ENCODE measurements at regions not wholly inside any gene's neighbourhood (a gene's known extent, or its start where the extent isn't known, plus 50 kb on each side); places are given as distances from the start of the nearest gene placed in this dataset.

DNA sequence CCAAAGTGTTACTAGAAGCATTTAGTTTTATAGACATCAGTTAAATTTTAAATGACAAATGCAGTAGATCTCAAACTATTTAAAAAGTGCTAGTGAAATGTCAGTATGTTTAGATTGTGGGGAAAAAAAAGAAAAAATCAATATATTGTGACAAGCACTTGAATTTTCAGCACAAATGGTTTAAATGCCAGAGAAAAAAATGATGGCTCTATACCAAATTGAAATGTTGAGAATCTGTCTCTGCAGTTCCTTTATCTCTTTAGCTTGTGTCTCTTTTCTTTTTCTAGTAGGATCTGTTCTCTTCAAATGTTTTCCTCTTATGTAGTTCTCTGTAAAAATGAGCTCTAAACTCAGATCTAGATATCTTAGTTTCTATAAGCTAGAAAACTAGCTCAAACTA is 682.6 kb upstream of the GCFC2 start:
- intact Hi-C loops (cut with micrococcal nuclease), result no loop called here
- Histone ChIP-seq H3K4me1 (ENCODE audit: control insufficient read depth in 1 of 2, insufficient read depth in 2 of 2, low read length in 2 of 2) (no peaks in the 10 kb centered on the region), H2AFZ (ENCODE audit: low read depth, low read length, poor library complexity, severe bottlenecking) (no peak overlapping the region), H3K9ac (ENCODE audit: low read length) (no peak overlapping the region), H3K4me2 (ENCODE audit: low read length) (no peak overlapping the region), H3K36me3 (ENCODE audit: control insufficient read depth in 1 of 2, insufficient read depth in 2 of 2, low read length in 2 of 2) (no peaks in the 10 kb centered on the region), H3K79me2 (ENCODE audit: insufficient read depth, low read length) (no peaks in the 10 kb centered on the region), H3K9me2 (ENCODE audit: insufficient read depth) (no peaks in the 10 kb centered on the region), H3K4me3 (replicated peaks in 1 of 2; ENCODE audit: low read depth in 1 of 2, low read length in 2 of 2) (no peak overlapping the region), H3K27me3 (ENCODE audit: insufficient read depth, low read length) (no peaks in the 10 kb centered on the region), H3K27ac (ENCODE audit: low read depth, low read length) (no peak overlapping the region), H3K9me3 (ENCODE audit: control insufficient read depth in 1 of 2, insufficient read depth in 1 of 2, low read depth in 1 of 2, low read length in 2 of 2) (peaks cover 17 to 31% of the 10 kb centered on the region in 2 experiments; a peak in 2 of 4 replicates), H4K20me1 (ENCODE audit: insufficient read depth) (no peaks in the 10 kb centered on the region)
- ATAC-seq, result no peak
- ChIA-PET RAD21 (ENCODE audit: low non-redundant PET in 1 of 2, low total read pairs in 2 of 2, uncharacterized antibody in 2 of 2, unreplicated experiment in 2 of 2) (no interaction called here), POLR2A (no interaction called here), CTCF (no interaction called here)
- TF ChIP-seq RAD21 (IDR thresholded peaks at IDR 0.05; ENCODE audit: low read depth) (no peak), YY1 (IDR thresholded peaks at IDR 0.05; ENCODE audit: extremely low read depth, insufficient replicate concordance, low read depth, low read length) (no peak), POLR2A (IDR thresholded peaks at IDR 0.05; ENCODE audit: borderline replicate concordance, extremely low read depth, insufficient read depth, insufficient read length) (no peak), CEBPB (IDR thresholded peaks at IDR 0.05; ENCODE audit: low read depth) (no peak), ZNF274 (IDR thresholded peaks at IDR 0.05; ENCODE audit: low read depth, low read length) (no peak), SIN3A (IDR thresholded peaks at IDR 0.05; ENCODE audit: low read depth) (no peak), POLR2AphosphoS5 (IDR thresholded peaks at IDR 0.05; ENCODE audit: low read depth, low read length) (no peak), EZH2phosphoT487 (IDR thresholded peaks at IDR 0.05; ENCODE audit: borderline replicate concordance) (no peak), SRF (IDR thresholded peaks at IDR 0.05; ENCODE audit: low read depth) (no peak), EGR1 (IDR thresholded peaks at IDR 0.05; ENCODE audit: low read depth) (no peak), CBX3 (IDR thresholded peaks at IDR 0.05; ENCODE audit: low read depth) (no peak)
- TF ChIP-seq, protein P1, sequence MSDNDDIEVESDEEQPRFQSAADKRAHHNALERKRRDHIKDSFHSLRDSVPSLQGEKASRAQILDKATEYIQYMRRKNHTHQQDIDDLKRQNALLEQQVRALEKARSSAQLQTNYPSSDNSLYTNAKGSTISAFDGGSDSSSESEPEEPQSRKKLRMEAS (IDR thresholded peaks at IDR 0.05), result no peak
- TF ChIP-seq, protein P2, sequence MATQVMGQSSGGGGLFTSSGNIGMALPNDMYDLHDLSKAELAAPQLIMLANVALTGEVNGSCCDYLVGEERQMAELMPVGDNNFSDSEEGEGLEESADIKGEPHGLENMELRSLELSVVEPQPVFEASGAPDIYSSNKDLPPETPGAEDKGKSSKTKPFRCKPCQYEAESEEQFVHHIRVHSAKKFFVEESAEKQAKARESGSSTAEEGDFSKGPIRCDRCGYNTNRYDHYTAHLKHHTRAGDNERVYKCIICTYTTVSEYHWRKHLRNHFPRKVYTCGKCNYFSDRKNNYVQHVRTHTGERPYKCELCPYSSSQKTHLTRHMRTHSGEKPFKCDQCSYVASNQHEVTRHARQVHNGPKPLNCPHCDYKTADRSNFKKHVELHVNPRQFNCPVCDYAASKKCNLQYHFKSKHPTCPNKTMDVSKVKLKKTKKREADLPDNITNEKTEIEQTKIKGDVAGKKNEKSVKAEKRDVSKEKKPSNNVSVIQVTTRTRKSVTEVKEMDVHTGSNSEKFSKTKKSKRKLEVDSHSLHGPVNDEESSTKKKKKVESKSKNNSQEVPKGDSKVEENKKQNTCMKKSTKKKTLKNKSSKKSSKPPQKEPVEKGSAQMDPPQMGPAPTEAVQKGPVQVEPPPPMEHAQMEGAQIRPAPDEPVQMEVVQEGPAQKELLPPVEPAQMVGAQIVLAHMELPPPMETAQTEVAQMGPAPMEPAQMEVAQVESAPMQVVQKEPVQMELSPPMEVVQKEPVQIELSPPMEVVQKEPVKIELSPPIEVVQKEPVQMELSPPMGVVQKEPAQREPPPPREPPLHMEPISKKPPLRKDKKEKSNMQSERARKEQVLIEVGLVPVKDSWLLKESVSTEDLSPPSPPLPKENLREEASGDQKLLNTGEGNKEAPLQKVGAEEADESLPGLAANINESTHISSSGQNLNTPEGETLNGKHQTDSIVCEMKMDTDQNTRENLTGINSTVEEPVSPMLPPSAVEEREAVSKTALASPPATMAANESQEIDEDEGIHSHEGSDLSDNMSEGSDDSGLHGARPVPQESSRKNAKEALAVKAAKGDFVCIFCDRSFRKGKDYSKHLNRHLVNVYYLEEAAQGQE (IDR thresholded peaks at IDR 0.05; ENCODE audit: low read depth), result no peak
- no peak for DNase-seq (ENCODE audit: low read depth, low spot score)
- no TSS peak for BruUV-seq (replicated peaks)
